ENCODE measurements at regions not wholly inside any gene's neighbourhood (a gene's known extent, or its start where the extent isn't known, plus 50 kb on each side); places are given as distances from the start of the nearest gene placed in this dataset.
"Not testable (repeated sequence)": the region's sequence is repeated elsewhere in the genome, so short reads cannot be mapped to it uniquely, and the experiment has no call there.

DNA sequence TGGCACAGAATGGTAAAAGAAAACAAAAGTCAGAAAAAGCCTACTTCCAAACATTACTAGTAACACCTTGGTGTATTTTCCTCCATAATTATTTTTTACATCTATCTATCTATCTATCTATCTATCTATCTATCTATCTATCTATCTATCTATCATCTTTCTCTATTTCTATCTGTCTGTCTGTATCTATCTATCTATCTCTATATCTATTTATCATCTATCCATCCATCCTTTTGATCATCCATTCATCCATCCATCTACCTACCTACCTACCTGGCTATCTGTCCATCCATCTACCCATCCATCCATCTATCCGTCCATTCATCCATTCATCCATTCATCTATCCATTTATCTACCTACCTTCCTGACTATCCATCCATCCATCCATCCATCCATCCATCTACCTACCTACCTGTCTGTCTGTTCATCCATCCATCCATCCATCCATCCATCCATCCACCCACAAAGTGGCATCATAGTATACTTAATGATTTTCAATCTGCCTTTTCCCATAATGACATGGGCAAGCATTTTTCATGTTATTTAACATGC is 121.9 kb upstream of the NEK6 start:
- ATAC-seq (ENCODE audit: low FRiP score) (no peak), DNase-seq (ENCODE audit: low spot score) (no peak)
- TF ChIP-seq, protein P1, sequence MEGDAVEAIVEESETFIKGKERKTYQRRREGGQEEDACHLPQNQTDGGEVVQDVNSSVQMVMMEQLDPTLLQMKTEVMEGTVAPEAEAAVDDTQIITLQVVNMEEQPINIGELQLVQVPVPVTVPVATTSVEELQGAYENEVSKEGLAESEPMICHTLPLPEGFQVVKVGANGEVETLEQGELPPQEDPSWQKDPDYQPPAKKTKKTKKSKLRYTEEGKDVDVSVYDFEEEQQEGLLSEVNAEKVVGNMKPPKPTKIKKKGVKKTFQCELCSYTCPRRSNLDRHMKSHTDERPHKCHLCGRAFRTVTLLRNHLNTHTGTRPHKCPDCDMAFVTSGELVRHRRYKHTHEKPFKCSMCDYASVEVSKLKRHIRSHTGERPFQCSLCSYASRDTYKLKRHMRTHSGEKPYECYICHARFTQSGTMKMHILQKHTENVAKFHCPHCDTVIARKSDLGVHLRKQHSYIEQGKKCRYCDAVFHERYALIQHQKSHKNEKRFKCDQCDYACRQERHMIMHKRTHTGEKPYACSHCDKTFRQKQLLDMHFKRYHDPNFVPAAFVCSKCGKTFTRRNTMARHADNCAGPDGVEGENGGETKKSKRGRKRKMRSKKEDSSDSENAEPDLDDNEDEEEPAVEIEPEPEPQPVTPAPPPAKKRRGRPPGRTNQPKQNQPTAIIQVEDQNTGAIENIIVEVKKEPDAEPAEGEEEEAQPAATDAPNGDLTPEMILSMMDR (IDR thresholded peaks at IDR 0.05) = no peak

DNA sequence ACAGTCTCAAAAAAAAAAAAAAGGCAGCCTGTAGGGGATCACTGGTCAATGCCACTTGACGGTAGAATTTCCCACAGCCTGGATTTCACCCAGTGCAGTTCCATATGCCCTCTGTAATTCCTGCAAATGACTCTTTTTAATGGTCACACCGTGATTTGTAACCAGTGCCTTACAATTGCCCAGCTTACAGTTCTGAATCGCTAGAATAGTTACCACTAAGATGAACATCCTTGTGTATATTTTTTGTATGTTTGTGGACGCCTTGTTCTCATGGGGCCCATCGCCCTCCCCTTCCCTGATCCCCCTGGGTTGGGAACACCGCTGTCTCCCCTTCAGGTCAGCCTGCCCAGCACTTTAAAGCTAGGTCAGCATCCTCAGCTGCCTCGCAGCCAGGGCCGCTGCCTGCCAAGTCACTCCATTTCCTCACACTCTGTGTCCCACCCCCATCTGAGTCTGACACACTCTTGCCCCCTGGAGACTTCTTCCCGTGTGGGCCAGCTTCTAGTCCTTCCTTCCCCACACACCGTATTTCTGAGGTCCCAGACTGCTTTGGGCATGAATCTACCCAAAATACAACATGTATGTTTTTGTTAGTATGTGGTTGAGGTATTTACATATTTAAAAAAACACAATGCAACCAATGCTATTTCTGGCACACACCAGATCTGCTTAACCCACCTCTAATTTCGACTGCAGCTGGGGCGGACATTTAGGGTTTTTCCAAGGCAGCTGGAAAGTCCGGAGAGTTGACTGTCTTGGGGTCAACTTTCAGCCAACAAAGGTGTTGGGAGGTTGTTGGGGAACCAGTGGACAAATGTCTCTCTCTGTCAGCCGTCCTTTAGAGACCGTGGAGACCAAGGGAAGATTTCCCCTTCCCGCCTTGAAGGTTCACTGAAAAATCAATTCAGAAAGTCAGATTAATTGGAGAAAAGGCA is 120.5 kb upstream of the NEK6 start:
- no peak for ATAC-seq (ENCODE audit: low FRiP score)
- DNase-seq (ENCODE audit: low spot score) = no peak

DNA sequence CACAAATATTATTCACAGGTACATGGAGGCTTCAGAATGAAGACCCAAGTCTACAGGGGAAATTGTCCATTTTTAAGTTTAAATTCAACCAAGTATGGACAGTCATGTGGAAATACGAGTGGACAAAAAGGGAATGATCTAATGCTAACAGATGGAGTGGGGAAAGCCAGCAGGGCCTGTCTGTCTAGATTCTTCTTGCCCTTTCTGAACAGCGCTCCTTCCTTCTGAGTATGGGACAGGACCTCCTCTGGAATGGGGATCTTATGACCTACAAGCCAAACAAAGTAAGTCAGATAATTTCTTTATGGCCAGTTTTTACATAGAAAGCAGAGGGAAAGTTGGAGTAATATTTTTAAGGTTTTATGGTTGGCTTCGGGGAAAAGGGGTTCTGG is 119.8 kb upstream of the NEK6 start:
- DNase-seq (ENCODE audit: low spot score) (no peak), ATAC-seq (ENCODE audit: low FRiP score) (no peak)
- TF ChIP-seq, protein P1 (IDR thresholded peaks at IDR 0.05) = no peak

More for the DNA sequence above, 120.5 kb upstream of the NEK6 start:
- TF ChIP-seq, protein P1 (IDR thresholded peaks at IDR 0.05) = no peak

DNA sequence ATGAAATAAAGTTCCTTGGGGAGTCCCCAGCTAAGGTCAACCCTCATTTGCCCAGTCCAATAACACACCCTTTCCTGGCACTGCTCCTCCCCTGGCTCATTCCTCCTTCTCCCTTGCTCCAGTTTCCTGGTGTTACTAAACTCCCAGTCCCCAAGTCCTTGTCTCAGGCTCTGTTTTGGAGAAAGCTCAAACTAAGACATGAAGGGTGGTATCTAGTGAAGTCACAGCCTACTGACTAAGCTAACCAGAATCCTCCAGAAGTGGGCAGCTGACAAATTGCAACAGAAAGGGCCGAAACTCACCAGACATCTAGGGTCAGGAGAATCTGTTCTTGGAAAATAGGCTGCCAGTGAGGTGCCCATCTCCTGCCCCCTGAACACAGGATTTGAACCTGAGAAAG is 118.7 kb upstream of the NEK6 start:
- no peak for DNase-seq (ENCODE audit: low spot score)
- TF ChIP-seq, protein P1 (IDR thresholded peaks at IDR 0.05) = no peak
- no peak for ATAC-seq (ENCODE audit: low FRiP score)

DNA sequence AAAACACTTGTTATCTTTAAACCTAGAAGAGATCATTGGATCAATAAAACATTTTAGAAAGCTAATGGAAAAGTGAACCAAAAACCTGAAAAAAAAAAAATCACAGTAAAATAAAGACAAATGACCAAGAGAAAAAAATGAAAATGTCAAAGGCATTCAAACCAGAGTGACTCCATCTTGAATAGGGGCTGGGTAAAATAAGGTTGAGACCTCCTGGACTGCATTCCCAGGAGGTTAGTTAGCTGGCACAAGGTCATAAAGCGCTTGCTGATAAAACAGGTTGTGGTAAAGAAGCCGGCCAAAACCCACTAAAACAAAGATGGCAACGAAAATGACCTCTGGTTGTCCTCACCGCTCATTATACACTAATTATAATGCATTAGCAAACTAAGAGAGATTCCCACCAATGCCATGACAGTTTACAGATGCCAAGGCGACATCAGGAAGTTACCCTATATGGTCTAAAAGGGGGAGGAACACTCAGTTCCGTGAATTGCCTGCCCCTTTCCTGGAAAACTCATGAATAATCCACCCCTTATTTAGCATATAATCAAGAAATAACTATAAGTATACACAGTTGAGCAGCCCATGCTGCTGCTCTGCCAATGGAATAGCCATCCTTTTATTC is 116.7 kb upstream of the NEK6 start:
- TF ChIP-seq, protein P1 (IDR thresholded peaks at IDR 0.05) = no peak
- no peak for DNase-seq (ENCODE audit: low spot score)
- ATAC-seq (ENCODE audit: low FRiP score) = no peak

DNA sequence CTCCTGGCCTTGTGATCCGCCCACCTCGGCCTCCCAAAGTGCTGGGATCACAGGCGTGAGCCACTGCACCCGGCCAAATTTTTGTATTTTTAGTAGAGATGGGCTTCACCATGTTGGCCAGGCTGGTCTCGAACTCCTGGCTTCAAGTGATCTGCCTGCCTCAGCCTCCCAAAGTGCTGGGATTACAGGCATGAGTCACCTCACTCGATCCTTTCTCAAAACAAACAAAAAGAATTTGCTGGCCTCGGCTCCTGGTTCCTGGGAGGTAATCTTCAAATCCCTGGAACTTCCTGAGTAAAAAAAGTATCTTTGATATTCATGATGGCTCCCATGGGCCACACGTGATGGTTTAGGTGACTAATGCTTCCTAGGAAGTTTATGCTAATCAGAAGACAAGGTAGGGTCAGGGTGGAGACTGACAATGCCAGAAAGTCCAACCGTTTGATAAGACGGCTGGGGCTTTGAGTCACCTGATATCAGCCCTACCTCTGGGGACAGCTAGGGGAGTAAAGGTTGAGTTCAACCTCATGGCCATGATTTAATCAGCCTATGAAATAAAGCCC is 113.1 kb upstream of the NEK6 start:
- ATAC-seq (ENCODE audit: low FRiP score); DNase-seq (ENCODE audit: low spot score): not testable (repeated sequence)

DNA sequence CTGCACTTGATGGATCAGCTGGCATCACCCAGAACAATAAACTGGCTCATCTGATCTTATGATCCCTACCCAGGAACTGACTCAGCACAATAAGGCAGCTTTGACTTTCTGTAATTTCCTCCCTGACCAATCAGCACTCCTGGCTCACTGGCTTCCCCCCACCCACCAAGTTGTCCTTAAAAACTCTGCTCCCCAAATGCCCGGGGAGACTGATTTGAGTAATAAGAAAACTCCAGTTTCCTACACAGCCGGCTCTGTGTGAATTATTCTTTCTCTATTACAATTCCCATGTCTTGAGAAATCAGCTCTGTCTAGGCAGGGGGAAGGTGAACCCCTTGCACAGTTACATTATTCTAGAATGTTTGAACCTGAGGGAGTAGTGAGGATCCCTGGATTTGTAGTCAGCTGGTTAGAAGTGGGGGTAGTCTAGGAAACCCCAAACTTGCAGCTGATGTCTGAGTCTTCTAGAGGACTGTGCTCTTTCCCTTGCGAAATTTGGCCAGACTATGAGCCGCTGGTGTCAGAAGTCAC is 111.7 kb upstream of the NEK6 start:
- TF ChIP-seq, protein P1 (IDR thresholded peaks at IDR 0.05) = no peak
- DNase-seq (ENCODE audit: low spot score) (no peak), ATAC-seq (ENCODE audit: low FRiP score) (no peak)
